HL-60 (cell line): ENCODE measurements at regions not wholly inside any gene's neighbourhood (a gene's known extent, or its start where the extent isn't known, plus 50 kb on each side); places are given as distances from the start of the nearest gene placed in this dataset.

ENCODE experiments used
- CTCF ChIP-seq: IDR thresholded peaks from one replicate; pipeline ENCODE4 v1.5.1; 2011; ENCODE audit warnings: low read length, control low read depth, inconsistent platforms; ENCODE audit not compliant: insufficient read depth
- REST ChIP-seq: IDR thresholded peaks from 2 replicates; pipeline ENCODE4 v1.6.1; 2012; ENCODE audit warnings: low read depth; ENCODE audit not compliant: insufficient replicate concordance

DNA sequence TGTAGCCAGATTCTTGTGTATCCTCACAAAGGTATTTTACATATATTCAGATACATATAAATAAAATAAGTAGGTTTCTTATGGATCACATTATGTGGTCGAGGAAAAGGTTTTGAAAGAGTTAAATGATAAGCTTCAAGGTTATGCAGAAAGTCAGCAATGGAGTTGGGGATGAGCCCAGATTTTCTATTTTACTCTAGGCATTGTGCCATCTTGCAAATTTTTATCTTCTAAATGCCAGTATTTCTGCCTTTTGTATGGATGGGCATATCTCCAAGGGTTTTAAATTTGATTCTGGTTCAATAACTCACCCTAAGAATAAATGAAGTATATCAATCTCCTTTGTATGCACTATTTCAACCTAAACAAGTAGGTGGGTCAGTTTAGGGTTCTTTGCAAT lies 410.7 kb downstream of the DMRTA1 start:
- TF ChIP-seq CTCF (no peak), REST (no peak)
